Hepatocyte (in vitro differentiated cells): ENCODE measurements at regions not wholly inside any gene's neighbourhood (a gene's known extent, or its start where the extent isn't known, plus 50 kb on each side); places are given as distances from the start of the nearest gene placed in this dataset.
A peak's percentile ranks its signal among the peaks of the same experiment; 100 is the strongest.

Experiments
- DNase-seq: peaks from one replicate; pipeline ENCODE4 v3.0.0-alpha.2; 2016; ENCODE audit warnings: low spot score
- H2AFZ ChIP-seq: fragments of 200-600 bp; sonication (generic); 2 replicates; pipeline ENCODE4 v1.6.0; 2016; ENCODE audit warnings: antibody characterized with exemption, mild to moderate bottlenecking
- H3K27ac ChIP-seq: fragments of 200-600 bp; sonication (generic); 2 replicates; pipeline ENCODE4 v1.5.1; 2016; ENCODE audit warnings: mild to moderate bottlenecking
- H3K27me3 ChIP-seq: fragments of 200-600 bp; sonication (generic); 2 replicates; pipeline ENCODE4 v1.6.1; 2016
- H3K36me3 ChIP-seq: fragments of 200-600 bp; sonication (generic); replicated peaks from 2 replicates; pipeline ENCODE4 v1.5.1; 2016; ENCODE audit warnings: low read depth; ENCODE audit not compliant: insufficient read depth
- H3K4me1 ChIP-seq: fragments of 200-600 bp; sonication (generic); 2 replicates; pipeline ENCODE4 v1.5.1; 2016; ENCODE audit warnings: mild to moderate bottlenecking, moderate library complexity; ENCODE audit not compliant: insufficient read depth
- H3K4me2 ChIP-seq: fragments of 200-600 bp; sonication (generic); 2 replicates; pipeline ENCODE4 v1.6.0; 2016
- H3K4me3 ChIP-seq: fragments of 200-600 bp; sonication (generic); 2 replicates; pipeline ENCODE4 v1.5.1; 2016; ENCODE audit warnings: mild to moderate bottlenecking
- H3K79me2 ChIP-seq: fragments of 200-600 bp; sonication (generic); 2 replicates; pipeline ENCODE4 v1.6.0; 2017; ENCODE audit warnings: mild to moderate bottlenecking
- H3K9me2 ChIP-seq: fragments of 200-600 bp; sonication (generic); replicated peaks from 2 replicates; pipeline ENCODE4 v1.6.0; 2017; ENCODE audit warnings: mild to moderate bottlenecking; ENCODE audit not compliant: insufficient read depth
- H3K9me3 ChIP-seq: fragments of 200-600 bp; sonication (generic); 2 replicates; pipeline ENCODE4 v1.5.1; 2016; ENCODE audit warnings: low read depth, mild to moderate bottlenecking
- H4K20me1 ChIP-seq: fragments of 200-600 bp; sonication (generic); 2 replicates; pipeline ENCODE4 v1.6.0; 2016; ENCODE audit warnings: mild to moderate bottlenecking; ENCODE audit not compliant: insufficient read depth, poor library complexity, severe bottlenecking
- CTCF ChIP-seq: fragments of 200-600 bp; sonication (generic); IDR thresholded peaks from 2 replicates; pipeline ENCODE4 v1.5.1; 2016; ENCODE audit warnings: antibody characterized with exemption, mild to moderate bottlenecking; ENCODE audit not compliant: poor library complexity
- EZH2 ChIP-seq: fragments of 200-600 bp; sonication (generic); IDR thresholded peaks from 2 replicates; pipeline ENCODE4 v1.6.1; 2016; ENCODE audit warnings: antibody characterized with exemption, mild to moderate bottlenecking, borderline replicate concordance
- EZH2phosphoT487 ChIP-seq: fragments of 200-600 bp; sonication (generic); IDR thresholded peaks from one replicate; pipeline ENCODE4 v1.6.1; 2018; ENCODE audit warnings: antibody characterized with exemption, mild to moderate bottlenecking, low read depth, moderate library complexity; ENCODE audit not compliant: unreplicated experiment, severe bottlenecking
- WGBS: methylation state at CpG from one replicate; pipeline ENCODE4 v1.1.6; 2016; ENCODE audit warnings: low lambda C conversion rate; ENCODE audit errors: missing lambda C conversion rate; 5-methylcytosine and 5-hydroxymethylcytosine counted together

GRCh38 chr4:179748837-179749236 is 2306.6 kb upstream of the AGA start:
- H3K9me2 ChIP-seq, result no peaks in the 10 kb centered on the region
- no peaks in the 10 kb centered on the region for H3K79me2 ChIP-seq
- H3K36me3 ChIP-seq, result no peaks in the 10 kb centered on the region
- H2AFZ ChIP-seq, result no peak overlapping the region
- no peaks in the 10 kb centered on the region for H3K9me3 ChIP-seq
- TF ChIP-seq EZH2phosphoT487 (no peak), EZH2 (no peak), CTCF (no peak)
- no peak overlapping the region for H3K27ac ChIP-seq
- 83% methylated on average over 6 of the region's 6 CpGs for WGBS
- H3K4me2 ChIP-seq, result no peak overlapping the region
- no peaks in the 10 kb centered on the region for H3K4me1 ChIP-seq
- DNase-seq, result no peak
- no peaks in the 10 kb centered on the region for H4K20me1 ChIP-seq
- no peak overlapping the region for H3K4me3 ChIP-seq
- no peaks in the 10 kb centered on the region for H3K27me3 ChIP-seq

GRCh38 chr4:179750374-179750773 is 2308.1 kb upstream of the AGA start:
- no peaks in the 10 kb centered on the region for H3K4me1 ChIP-seq
- H3K9me2 ChIP-seq, result no peaks in the 10 kb centered on the region
- H3K36me3 ChIP-seq, result no peaks in the 10 kb centered on the region
- no peak overlapping the region for H3K27ac ChIP-seq
- H3K79me2 ChIP-seq, result no peaks in the 10 kb centered on the region
- DNase-seq, result peak; percentile 20
- no peak overlapping the region for H2AFZ ChIP-seq
- no peaks in the 10 kb centered on the region for H3K9me3 ChIP-seq
- no peak for TF ChIP-seq EZH2phosphoT487
- TF ChIP-seq CTCF, result no peak
- no peak for TF ChIP-seq EZH2
- no peaks in the 10 kb centered on the region for H3K27me3 ChIP-seq
- WGBS, result 50% methylated on average over 4 of the region's 4 CpGs
- no peak overlapping the region for H3K4me2 ChIP-seq
- H4K20me1 ChIP-seq, result no peaks in the 10 kb centered on the region
- H3K4me3 ChIP-seq, result no peak overlapping the region

- no peaks in the 10 kb centered on the region for H3K9me2 ChIP-seq
- H3K27ac ChIP-seq, result no peak overlapping the region
- no peaks in the 10 kb centered on the region for H3K79me2 ChIP-seq
- H3K4me3 ChIP-seq, result no peak overlapping the region
- no peak overlapping the region for H3K4me2 ChIP-seq
- no peak for TF ChIP-seq EZH2
- no peak for TF ChIP-seq EZH2phosphoT487
- TF ChIP-seq CTCF, result no peak
- no peaks in the 10 kb centered on the region for H4K20me1 ChIP-seq
- 73% methylated on average over 8 of the region's 8 CpGs for WGBS
- H3K4me1 ChIP-seq, result no peaks in the 10 kb centered on the region
- no peaks in the 10 kb centered on the region for H3K36me3 ChIP-seq
- DNase-seq, result no peak
- no peak overlapping the region for H2AFZ ChIP-seq
- H3K27me3 ChIP-seq, result no peaks in the 10 kb centered on the region
- no peaks in the 10 kb centered on the region for H3K9me3 ChIP-seq
Measured at GRCh38 chr4:179751669-179752068, 2309.4 kb upstream of the AGA start.

GRCh38 chr4:179755322-179755721 is 2313.1 kb upstream of the AGA start:
- Histone ChIP-seq H3K9me3 (no peaks in the 10 kb centered on the region), H3K36me3 (no peaks in the 10 kb centered on the region), H3K79me2 (no peaks in the 10 kb centered on the region), H4K20me1 (no peaks in the 10 kb centered on the region), H3K27ac (no peak overlapping the region), H2AFZ (no peak overlapping the region), H3K4me1 (no peaks in the 10 kb centered on the region), H3K4me3 (no peak overlapping the region), H3K27me3 (no peaks in the 10 kb centered on the region), H3K9me2 (no peaks in the 10 kb centered on the region), H3K4me2 (no peak overlapping the region)
- 0% methylated on average over 1 of the region's 1 CpG for WGBS
- TF ChIP-seq EZH2, result no peak
- TF ChIP-seq CTCF, result no peak
- no peak for TF ChIP-seq EZH2phosphoT487
- no peak for DNase-seq
